Urinary bladder (tissue), 3 donors: ENCODE measurements at regions not wholly inside any gene's neighbourhood (a gene's known extent, or its start where the extent isn't known, plus 50 kb on each side); places are given as distances from the start of the nearest gene placed in this dataset.

Experiments
- DNase-seq: peaks from one replicate; pipeline ENCODE4 v3.0.0-alpha.2; 2015; ENCODE audit errors: extremely low spot score
- H3K27ac ChIP-seq: one replicate; pipeline ENCODE4 v1.5.1; 2013; ENCODE audit warnings: low read depth, mild to moderate bottlenecking, moderate library complexity
- H3K36me3 ChIP-seq: one replicate; pipeline ENCODE4 v1.6.1; 2013; ENCODE audit warnings: mild to moderate bottlenecking, moderate library complexity; ENCODE audit not compliant: insufficient read depth
- H3K4me1 ChIP-seq: one replicate; pipeline ENCODE4 v1.6.1; 2013; ENCODE audit warnings: mild to moderate bottlenecking, moderate library complexity; ENCODE audit not compliant: insufficient read depth
- H3K4me3 ChIP-seq: one replicate; pipeline ENCODE4 v1.5.1; 2013; ENCODE audit warnings: low read depth, low read length
- WGBS: extraction: QIAGEN DNeasy Blood & Tissue Kit; methylation state at CpG from one replicate; pipeline ENCODE4 v1.1.7; 2013; 5-methylcytosine and 5-hydroxymethylcytosine counted together
- donor health status: healthy with polysubstance abuse.
- donor health status: healthy.

- WGBS = 62% methylated on average over 4 of the region's 4 CpGs
- Histone ChIP-seq H3K27ac (no peak overlapping the region), H3K4me1 (no peaks in the 10 kb centered on the region), H3K36me3 (no peaks in the 10 kb centered on the region), H3K4me3 (no peak overlapping the region)
- DNase-seq = no peak
Observed at GRCh38 chr4:163610648-163611047, 116.2 kb downstream of the TMA16 start.

GRCh38 chr4:163611182-163611581 is 116.7 kb downstream of the TMA16 start:
- no peaks in the 10 kb centered on the region for H3K36me3 ChIP-seq
- WGBS = 63% methylated on average over 3 of the region's 3 CpGs
- H3K4me3 ChIP-seq = no peak overlapping the region
- no peak for DNase-seq
- H3K27ac ChIP-seq = no peak overlapping the region
- no peaks in the 10 kb centered on the region for H3K4me1 ChIP-seq

GRCh38 chr4:163611784-163612445 is 117.4 kb downstream of the TMA16 start:
- no peaks in the 10 kb centered on the region for H3K36me3 ChIP-seq
- no peak overlapping the region for H3K27ac ChIP-seq
- WGBS = 87% methylated on average over 2 of the region's 2 CpGs
- no peaks in the 10 kb centered on the region for H3K4me1 ChIP-seq
- no peak for DNase-seq
- H3K4me3 ChIP-seq = no peak overlapping the region

- no peak overlapping the region for H3K27ac ChIP-seq
- no peaks in the 10 kb centered on the region for H3K36me3 ChIP-seq
- no peak for DNase-seq
- H3K4me3 ChIP-seq = no peak overlapping the region
- no peaks in the 10 kb centered on the region for H3K4me1 ChIP-seq
Observed at GRCh38 chr4:163612762-163613161, 118.3 kb downstream of the TMA16 start.

GRCh38 chr4:163613383-163613782 is 118.9 kb downstream of the TMA16 start:
- no peak for DNase-seq
- H3K4me3 ChIP-seq = no peak overlapping the region
- WGBS = 77% methylated on average over 3 of the region's 3 CpGs

GRCh38 chr4:163614866-163615265 is 120.4 kb downstream of the TMA16 start:
- no peak for DNase-seq
- Histone ChIP-seq H3K4me3 (no peak overlapping the region), H3K4me1 (no peaks in the 10 kb centered on the region), H3K36me3 (no peaks in the 10 kb centered on the region), H3K27ac (no peak overlapping the region)
- 85% methylated on average over 3 of the region's 3 CpGs for WGBS

More at GRCh38 chr4:163613383-163613782, 118.9 kb downstream of the TMA16 start:
- Histone ChIP-seq H3K27ac (no peak overlapping the region), H3K4me1 (no peaks in the 10 kb centered on the region), H3K36me3 (no peaks in the 10 kb centered on the region)

GRCh38 chr4:163618845-163619244 is 124.4 kb downstream of the TMA16 start:
- no peaks in the 10 kb centered on the region for H3K4me1 ChIP-seq
- 87% methylated on average over 4 of the region's 4 CpGs for WGBS
- H3K4me3 ChIP-seq = no peak overlapping the region
- no peak overlapping the region for H3K27ac ChIP-seq
- no peak for DNase-seq
- H3K36me3 ChIP-seq = no peaks in the 10 kb centered on the region

GRCh38 chr4:163620738-163621137 is 126.2 kb downstream of the TMA16 start:
- Histone ChIP-seq H3K36me3 (no peaks in the 10 kb centered on the region), H3K4me3 (no peak overlapping the region), H3K27ac (no peak overlapping the region), H3K4me1 (no peaks in the 10 kb centered on the region)
- no peak for DNase-seq
- 70% methylated on average over 2 of the region's 2 CpGs for WGBS

- Histone ChIP-seq H3K27ac (no peak overlapping the region), H3K36me3 (no peaks in the 10 kb centered on the region), H3K4me1 (no peaks in the 10 kb centered on the region), H3K4me3 (no peak overlapping the region)
- 84% methylated on average over 2 of the region's 2 CpGs for WGBS
- no peak for DNase-seq
Observed at GRCh38 chr4:163621821-163622220, 127.3 kb downstream of the TMA16 start.

GRCh38 chr4:163622379-163623035 is 128.0 kb downstream of the TMA16 start:
- Histone ChIP-seq H3K4me1 (no peaks in the 10 kb centered on the region), H3K4me3 (no peak overlapping the region), H3K27ac (no peak overlapping the region), H3K36me3 (no peaks in the 10 kb centered on the region)
- DNase-seq = no peak
- WGBS = 64% methylated on average over 5 of the region's 5 CpGs

GRCh38 chr4:163623787-163624186 is 129.3 kb downstream of the TMA16 start:
- WGBS = 78% methylated on average over 4 of the region's 4 CpGs
- no peak for DNase-seq
- H3K36me3 ChIP-seq = no peaks in the 10 kb centered on the region
- no peaks in the 10 kb centered on the region for H3K4me1 ChIP-seq
- H3K27ac ChIP-seq = no peak overlapping the region
- no peak overlapping the region for H3K4me3 ChIP-seq

- Histone ChIP-seq H3K4me1 (no peaks in the 10 kb centered on the region), H3K4me3 (no peak overlapping the region), H3K27ac (no peak overlapping the region), H3K36me3 (no peaks in the 10 kb centered on the region)
- no peak for DNase-seq
- WGBS = 52% methylated on average over 1 of the region's 1 CpG
Observed at GRCh38 chr4:163624727-163625126, 130.2 kb downstream of the TMA16 start.

GRCh38 chr4:163631288-163631687 is 136.8 kb downstream of the TMA16 start:
- Histone ChIP-seq H3K4me3 (no peak overlapping the region), H3K4me1 (no peaks in the 10 kb centered on the region), H3K36me3 (no peaks in the 10 kb centered on the region), H3K27ac (no peak overlapping the region)
- DNase-seq = no peak
- WGBS = 88% methylated on average over 6 of the region's 6 CpGs

GRCh38 chr4:163638909-163639308 is 144.4 kb downstream of the TMA16 start:
- H3K36me3 ChIP-seq = no peaks in the 10 kb centered on the region
- H3K27ac ChIP-seq = no peak overlapping the region
- H3K4me1 ChIP-seq = no peaks in the 10 kb centered on the region
- no peak overlapping the region for H3K4me3 ChIP-seq
- no peak for DNase-seq
